ENCODE measurements at regions not wholly inside any gene's neighbourhood (a gene's known extent, or its start where the extent isn't known, plus 50 kb on each side); places are given as distances from the start of the nearest gene placed in this dataset.
"Not testable (repeated sequence)": the region's sequence is repeated elsewhere in the genome, so short reads cannot be mapped to it uniquely, and the experiment has no call there.

DNA sequence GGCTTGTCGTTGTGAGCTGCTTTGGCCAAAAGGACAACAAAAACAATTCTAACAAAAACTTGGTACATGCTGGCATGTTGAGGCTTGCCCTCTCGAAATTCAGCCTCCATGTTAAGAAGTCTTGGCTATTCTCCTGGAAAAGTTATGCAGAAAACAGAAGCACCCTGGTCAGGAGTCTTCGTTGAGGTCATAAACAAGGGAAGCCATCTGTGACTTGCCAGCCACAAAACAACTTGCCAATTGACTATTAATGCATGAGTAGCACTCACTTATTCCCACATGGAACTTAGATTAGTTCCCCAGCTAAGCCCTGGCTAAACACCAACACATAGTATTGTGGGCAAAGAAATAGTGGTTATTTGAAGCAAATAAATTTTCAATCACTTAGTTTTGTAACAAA lies 521.0 kb upstream of the CHD1 start:
- DNase-seq (ENCODE audit: low read depth), result no peak

DNA sequence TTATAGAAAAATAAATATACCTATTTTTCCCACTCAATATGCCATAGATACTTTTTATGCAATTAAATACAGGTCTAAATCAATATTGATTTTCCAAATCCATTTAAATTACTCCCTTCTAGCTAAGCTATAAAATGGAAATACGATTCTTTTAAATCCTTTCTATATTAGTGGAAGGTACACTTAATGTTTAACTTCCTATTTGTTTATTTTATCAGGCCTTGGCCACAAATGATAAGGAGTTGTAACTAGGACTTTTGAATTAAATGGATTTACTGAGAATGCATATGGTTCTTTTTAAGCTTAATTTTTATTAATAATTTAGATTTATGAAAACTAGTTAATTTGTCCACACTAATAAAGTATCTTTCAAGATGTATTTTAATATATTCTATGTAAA lies 517.0 kb upstream of the CHD1 start:
- DNase-seq (ENCODE audit: low read depth), result no peak

GRCh38 chr5:99441235-99441634 lies 512.4 kb upstream of the CHD1 start:
- no peak for DNase-seq (ENCODE audit: low read depth)

DNA sequence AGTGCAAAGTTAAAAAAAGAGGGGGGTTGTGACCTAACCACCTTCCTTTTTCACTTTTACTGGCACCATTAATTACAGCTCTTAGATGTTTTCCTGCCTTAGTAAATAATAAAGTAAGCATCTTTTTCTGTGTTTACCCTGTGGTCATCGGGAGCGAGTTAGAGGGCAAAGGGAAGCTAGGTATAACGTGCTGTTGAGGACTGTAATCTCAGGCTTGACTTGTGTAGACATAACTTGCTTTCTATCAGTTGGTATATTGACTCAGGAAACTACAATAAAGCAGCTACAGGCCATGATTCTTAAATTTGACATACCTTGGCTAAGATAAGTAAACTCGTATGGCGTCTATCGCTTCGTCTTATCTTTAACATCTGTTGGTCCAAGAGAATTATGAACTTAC lies 509.8 kb upstream of the CHD1 start:
- DNase-seq (ENCODE audit: low read depth), result no peak

DNA sequence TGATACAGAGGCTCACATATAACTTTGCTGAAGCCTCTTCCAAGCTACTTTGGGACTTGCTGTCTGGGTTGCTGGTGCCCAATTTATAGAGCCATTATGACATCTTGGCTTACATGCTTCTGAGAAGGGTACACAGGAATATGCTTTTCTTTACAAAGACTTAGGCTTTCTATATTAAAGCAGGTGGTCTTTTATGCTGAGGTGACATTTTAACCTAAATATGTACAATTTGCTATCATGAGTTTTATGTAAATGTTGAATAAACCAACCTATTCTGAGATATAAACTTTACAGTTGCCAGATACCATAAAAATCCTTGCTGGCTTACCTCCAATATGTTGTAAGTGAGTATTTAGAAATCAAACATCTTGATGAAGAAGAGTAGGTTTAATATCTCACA lies 509.2 kb upstream of the CHD1 start:
- no peak for DNase-seq (ENCODE audit: low read depth)

DNA sequence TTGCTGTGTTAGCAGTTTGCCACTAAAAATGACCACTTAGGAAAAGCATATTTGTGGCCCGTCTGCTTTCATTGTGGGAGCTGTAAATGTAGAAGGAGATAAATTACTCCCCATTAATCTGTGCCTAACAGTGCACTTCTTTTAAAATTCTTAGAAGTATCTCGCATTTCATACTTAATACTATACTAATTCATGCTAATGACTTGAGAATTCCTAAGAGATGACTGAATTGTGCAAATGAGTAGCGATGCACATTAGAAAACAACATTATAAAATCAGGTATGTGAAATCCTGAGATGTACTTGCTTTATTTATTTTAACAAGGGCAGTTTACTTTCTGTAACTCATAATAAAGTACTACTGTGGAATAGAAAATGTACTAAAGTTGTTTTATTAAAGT lies 494.6 kb upstream of the CHD1 start:
- not testable (repeated sequence) for DNase-seq (ENCODE audit: low read depth)

GRCh38 chr5:99418640-99419039 lies 489.8 kb upstream of the CHD1 start:
- DNase-seq (ENCODE audit: low read depth), result not testable (repeated sequence)

DNA sequence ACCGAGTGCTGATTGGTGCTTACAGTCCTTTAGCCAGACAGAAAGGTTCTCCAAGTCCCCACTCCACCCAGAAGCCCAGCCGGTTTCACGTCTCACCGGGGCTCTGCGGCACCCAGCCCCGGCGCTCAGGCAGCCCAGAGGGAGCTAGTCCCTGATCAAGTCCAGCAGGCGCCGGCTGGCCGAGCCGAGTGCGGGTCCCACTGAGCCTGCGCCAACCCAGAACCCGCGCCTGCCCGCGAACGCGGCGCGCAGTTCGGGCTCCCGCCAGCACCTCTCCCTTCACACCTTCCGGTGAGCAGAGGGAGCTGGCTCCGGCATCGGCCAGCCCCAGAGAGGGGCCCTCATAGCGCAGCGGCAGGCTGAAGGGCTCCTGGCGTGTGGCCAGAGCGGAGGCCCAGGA lies 481.6 kb upstream of the CHD1 start:
- DNase-seq (ENCODE audit: low read depth), result not testable (repeated sequence)

DNA sequence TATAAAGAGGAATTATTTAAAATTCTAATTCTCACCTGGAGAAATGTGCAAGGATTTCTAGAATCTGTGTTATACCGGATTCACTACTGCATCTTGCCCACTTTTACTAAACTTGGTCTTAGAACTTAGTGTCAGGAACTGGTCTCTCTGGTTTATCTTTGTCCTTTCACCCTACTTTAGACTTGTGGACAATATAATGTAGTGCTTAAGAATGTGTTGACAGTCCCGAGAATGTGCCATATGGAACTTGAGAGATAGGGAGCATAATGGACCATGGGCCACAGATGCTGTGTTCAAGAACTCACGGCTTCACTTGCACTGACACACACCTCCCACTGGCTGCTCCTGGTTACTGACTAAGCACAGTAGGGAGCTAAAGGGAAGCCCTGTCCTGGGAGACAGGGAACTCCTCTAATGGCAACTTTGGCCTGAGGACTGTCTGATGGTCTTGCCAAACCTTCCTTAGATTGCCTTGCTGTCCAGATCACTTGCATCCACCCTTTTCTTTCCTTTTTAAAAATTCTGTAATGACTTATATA lies 476.0 kb upstream of the CHD1 start:
- DNase-seq (ENCODE audit: low read depth), result not testable (repeated sequence)

DNA sequence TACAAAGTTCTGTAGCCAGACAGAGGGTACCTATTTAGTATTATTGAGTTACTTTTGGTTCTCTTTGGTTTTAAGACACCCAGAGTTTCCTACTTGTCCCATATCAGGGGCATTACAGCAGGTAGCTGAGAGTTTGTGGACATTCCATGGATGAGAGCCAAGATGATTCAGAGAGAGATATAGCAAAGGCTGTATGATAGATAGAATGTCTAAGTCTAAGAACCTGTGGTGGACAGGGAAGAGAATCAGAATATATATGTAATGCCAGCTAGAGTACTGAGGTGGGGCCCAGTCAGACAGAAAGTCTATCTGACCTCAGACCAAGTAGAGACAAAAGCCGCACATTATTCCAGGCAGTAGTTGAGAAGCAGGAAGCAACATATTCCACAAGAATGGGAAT lies 471.8 kb upstream of the CHD1 start:
- DNase-seq (ENCODE audit: low read depth), result not testable (repeated sequence)

DNA sequence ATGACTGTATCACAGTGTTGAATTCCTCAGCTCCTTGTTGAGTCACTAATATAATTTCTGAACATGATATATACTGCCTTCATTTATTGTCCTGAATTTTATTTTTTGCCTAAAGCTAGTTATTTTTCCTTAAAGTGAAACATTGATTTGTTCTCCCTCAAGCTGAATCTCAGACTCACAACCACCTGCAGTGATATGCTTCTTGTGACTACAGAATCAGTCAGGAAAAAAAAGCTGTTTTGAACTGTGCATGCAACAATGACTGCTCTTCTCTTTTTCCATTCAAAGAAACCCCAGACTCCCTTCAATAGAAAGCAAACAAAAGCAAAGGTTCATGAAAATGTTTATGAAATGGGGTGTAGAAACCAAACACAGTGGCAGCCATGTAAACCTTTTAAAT lies 470.2 kb upstream of the CHD1 start:
- no peak for DNase-seq (ENCODE audit: low read depth)

DNA sequence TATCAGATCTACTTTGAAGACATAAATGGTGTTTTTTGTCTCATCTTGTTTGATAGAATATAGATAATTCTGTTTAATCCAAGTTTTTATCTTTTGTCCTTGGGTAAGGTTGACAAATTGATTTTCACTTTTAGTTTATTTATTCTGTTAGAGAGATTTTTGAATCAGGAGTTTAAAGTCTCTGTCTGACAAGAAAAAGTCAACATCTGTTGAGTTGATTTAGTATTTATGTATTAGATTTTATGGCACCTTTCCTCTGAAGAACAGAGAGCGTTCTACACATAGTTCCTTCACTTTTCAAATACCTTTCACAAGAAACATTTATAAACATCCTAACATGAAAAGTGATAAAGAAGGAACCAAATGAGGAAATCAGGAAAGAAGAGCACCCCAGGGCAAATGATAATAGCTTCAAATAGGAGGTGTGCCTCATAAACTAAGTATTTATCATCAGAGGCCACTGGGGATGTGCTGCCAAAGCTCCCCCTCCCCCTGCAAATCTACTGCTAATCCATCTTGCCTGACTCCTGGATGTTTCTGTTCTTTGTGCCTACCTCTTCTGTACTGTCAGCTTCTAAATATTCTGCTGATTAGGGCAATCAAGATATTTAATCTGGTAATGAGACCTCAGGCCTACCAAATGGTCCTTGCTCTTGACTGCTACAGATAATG lies 457.7 kb upstream of the CHD1 start:
- DNase-seq (ENCODE audit: low read depth), result no peak

- no peak for DNase-seq (ENCODE audit: low read depth)
Measured at GRCh38 chr5:99379187-99379586, 450.4 kb upstream of the CHD1 start.

- DNase-seq (ENCODE audit: low read depth), result no peak
Measured at GRCh38 chr5:99378443-99378842, 449.6 kb upstream of the CHD1 start.

- no peak for DNase-seq (ENCODE audit: low read depth)
Measured at GRCh38 chr5:99369797-99370593, 441.2 kb upstream of the CHD1 start.

DNA sequence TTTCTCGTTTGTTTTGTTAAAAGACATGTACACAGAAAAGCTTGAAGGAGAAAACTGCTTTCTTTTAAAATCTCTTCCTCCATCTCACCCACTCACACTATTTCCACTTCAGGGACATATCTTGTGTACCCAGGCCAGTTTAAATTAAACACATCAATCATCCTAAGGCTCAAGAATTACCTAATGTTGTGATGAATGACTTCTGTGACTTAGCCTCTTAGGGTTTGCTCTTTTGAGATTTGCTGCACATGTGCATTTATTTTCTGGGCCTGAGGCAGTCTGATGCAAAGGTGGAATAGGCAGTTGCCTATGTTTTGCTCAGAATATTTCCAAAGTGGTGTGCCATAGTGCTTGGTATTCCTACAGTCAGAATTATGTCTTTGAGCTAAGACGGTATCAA lies 439.9 kb upstream of the CHD1 start:
- DNase-seq (ENCODE audit: low read depth), result no peak

DNA sequence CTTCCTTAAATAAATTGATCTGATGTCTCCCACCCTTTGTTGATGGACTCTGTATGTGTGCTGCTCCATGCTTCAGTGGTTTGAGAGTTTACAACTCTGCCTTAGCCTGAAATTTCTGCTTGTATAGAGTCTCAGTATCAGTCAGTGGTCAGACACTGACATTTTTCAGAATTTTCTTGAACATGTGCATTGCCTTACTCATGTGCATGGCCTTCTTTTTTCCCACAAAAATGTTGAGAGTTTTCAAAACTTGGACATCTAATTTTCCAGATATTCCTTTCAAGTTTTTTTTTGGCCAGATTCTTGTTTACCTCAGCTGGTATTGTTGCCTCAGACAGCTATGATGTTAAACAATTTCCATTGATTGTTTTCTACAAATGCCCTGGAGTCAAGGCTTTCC lies 427.1 kb upstream of the CHD1 start:
- DNase-seq (ENCODE audit: low read depth), result no peak

GRCh38 chr5:99349787-99350186 lies 421.0 kb upstream of the CHD1 start:
- no peak for DNase-seq (ENCODE audit: low read depth)

DNA sequence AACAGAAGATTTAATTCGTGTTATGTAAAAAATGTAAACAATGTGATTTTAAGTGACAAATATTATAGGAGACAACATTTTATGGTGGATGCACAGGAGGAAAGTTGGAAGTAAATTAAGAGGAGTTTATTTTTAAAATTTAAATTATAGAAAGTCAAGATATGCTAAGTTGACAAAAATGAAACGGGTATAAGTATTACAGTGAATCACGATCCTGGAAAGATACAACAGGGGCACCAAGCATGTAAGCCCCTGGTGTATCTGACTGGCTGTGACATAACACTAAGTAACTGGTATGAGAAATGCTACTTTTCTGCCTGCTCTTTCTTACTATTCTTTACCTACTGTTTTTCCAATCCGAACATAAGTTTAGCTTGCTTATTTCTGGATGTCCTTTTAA lies 419.8 kb upstream of the CHD1 start:
- no peak for DNase-seq (ENCODE audit: low read depth)

DNA sequence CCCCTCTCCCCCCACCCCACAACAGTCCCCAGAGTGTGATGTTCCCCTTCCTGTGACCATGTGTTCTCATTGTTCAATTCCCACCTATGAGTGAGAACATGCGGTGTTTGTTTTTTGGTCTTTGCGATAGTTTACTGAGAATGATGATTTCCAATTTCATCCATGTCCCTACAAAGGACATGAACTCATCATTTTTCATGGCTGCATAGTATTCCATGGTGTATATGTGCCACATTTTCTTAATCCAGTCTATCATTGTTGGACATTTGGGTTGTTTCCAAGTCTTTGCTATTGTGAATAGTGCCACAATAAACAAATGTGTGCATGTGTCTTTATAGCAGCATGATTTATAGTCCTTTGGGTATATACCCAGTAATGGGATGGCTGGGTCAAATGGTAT lies 411.0 kb upstream of the CHD1 start:
- DNase-seq (ENCODE audit: low read depth), result not testable (repeated sequence)

GRCh38 chr5:99334936-99335335 lies 406.1 kb upstream of the CHD1 start:
- DNase-seq (ENCODE audit: low read depth), result no peak

- DNase-seq (ENCODE audit: low read depth), result no peak
Measured at GRCh38 chr5:99331061-99331460, 402.3 kb upstream of the CHD1 start.

DNA sequence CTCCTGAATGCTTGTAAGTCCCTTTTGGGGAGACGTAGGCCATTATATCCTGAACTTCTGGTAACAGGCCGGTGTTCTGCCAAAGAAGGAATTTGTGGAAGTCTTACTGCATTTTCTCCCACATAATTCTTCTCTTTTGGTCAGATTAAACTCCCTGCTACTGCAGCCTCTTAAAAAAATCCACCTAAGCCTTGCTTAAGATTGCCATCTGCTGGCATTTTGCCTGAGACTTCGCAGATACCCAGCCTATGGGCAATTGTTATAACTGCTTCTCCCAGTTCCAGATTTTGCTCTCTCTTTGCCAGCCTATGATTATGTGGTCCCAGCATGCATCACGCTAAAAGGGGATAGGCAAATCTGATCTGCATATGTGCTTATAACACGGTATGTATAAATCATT lies 391.6 kb upstream of the CHD1 start:
- no peak for DNase-seq (ENCODE audit: low read depth)
